ENCODE measurements at regions not wholly inside any gene's neighbourhood (a gene's known extent, or its start where the extent isn't known, plus 50 kb on each side); places are given as distances from the start of the nearest gene placed in this dataset.

DNA sequence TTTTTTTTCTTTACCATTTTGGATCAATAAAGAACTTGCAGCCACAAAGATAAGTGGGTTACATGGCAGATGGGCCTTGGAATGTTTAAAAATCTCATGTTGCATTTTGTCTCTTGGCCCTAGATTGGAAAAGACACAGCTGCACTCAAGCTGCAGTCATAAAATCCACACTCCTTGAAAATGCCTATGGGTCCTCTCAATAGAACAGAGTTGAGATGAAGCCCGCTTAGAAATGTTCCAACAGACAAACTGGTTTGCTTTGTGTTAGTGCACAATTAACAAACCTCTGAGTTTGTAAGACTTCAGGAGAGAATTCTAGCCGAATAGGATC, 401.2 kb upstream of the CDIN1 start:
- no peak for TF ChIP-seq POLR2A (IDR thresholded peaks at IDR 0.05)
- TF ChIP-seq, protein P1, sequence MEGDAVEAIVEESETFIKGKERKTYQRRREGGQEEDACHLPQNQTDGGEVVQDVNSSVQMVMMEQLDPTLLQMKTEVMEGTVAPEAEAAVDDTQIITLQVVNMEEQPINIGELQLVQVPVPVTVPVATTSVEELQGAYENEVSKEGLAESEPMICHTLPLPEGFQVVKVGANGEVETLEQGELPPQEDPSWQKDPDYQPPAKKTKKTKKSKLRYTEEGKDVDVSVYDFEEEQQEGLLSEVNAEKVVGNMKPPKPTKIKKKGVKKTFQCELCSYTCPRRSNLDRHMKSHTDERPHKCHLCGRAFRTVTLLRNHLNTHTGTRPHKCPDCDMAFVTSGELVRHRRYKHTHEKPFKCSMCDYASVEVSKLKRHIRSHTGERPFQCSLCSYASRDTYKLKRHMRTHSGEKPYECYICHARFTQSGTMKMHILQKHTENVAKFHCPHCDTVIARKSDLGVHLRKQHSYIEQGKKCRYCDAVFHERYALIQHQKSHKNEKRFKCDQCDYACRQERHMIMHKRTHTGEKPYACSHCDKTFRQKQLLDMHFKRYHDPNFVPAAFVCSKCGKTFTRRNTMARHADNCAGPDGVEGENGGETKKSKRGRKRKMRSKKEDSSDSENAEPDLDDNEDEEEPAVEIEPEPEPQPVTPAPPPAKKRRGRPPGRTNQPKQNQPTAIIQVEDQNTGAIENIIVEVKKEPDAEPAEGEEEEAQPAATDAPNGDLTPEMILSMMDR (IDR thresholded peaks at IDR 0.05), result no peak
